HG03520 (cell line): ENCODE measurements at regions not wholly inside any gene's neighbourhood (a gene's known extent, or its start where the extent isn't known, plus 50 kb on each side); places are given as distances from the start of the nearest gene placed in this dataset.
A peak's percentile ranks its signal among the peaks of the same experiment; 100 is the strongest.
"Not testable (repeated sequence)": the region's sequence is repeated elsewhere in the genome, so short reads cannot be mapped to it uniquely, and the experiment has no call there.

Source experiments
- ATAC-seq: cut with Tn5 transposase; IDR thresholded peaks from one replicate; pipeline ENCODE4 v1.9.1; 2021; ENCODE audit warnings: mild to moderate bottlenecking, moderate library complexity; ENCODE audit not compliant: unreplicated experiment

DNA sequence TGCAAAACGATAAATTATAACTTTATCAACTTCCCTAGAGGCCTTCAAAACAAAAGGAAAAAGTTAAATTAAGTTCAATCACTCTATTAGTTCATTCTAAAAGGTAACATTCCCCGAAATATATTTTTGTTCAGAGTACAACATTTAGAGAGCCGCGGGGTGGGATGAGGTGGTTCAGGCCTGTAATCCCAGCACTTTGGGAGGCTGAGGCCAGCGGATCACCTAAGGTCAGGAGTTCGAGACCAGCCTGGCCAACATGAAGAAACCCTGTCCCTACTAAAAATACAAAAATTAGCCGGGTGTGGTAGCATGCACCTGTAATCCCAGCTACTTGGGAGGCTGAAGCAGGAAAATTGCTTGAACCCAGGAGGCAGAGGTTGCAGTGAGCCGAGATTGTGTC lies 60.9 kb upstream of the ZNF217 start:
- ATAC-seq: not testable (repeated sequence)

DNA sequence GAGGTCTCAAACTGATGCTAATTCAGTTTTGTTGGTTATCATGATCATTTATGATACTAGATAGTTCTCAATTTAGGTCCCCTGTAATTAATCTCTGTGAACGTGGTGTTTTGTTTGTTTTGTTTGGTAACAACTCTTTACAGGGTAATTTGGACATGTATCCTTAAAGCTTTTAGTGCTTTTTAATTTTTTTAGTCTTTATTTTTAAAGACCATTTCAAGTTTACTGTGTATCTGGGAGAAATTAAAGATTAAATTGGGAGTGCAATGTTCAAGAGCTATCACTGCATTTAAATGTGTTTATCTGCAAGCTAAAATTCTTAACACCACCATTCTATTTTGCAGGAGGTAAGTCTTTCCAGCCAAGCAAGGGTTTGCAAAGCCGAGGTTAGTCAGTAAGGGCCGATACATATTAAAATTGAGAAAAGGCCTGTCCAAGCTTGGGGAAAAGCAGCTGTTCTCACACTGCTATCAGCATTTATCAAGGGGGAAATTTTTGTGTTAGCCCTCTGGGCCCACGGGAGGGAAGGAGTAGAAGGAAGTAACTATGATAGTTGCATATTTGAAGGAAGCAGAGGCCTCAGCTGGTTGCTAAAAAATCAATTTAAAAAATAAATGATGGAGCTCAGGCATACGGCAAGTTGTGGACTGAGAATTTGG lies 59.3 kb upstream of the ZNF217 start:
- ATAC-seq: peak; percentile 9

DNA sequence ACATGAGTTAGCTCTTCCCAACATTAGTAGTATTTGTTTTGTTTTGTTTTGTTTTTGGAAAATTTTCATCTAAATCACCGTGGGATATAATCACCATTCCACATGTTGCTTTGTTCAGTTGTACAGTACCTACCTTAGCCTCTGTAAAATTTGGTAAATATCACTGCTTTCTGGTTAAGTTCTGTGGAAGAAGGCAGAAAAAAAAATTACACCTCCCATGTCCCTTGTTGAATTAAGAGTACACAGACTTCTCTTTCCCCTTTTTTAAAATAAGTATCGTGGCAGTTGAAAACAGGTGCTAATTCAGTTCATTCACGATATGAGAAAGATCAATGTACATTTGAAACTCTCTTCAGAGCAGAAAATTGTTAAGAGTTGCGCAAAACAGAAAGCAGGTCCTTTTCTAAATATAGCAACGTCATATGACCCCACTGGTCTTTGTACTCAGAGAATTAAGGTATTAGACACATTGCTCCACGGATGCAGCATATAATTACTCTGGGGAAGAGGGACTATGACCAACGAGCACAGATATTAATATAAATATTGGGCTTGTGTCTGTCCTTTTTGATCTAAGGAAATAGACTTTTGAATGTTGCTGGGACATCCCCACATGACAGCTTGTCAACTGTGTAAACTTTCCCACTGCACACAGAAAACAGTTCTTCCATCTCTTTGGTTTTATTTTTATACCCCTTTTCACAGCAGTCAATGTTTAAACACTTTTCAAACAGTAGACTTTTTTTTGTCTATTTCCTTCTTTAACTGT lies 58.6 kb upstream of the ZNF217 start:
- peak; percentile 64 for ATAC-seq

DNA sequence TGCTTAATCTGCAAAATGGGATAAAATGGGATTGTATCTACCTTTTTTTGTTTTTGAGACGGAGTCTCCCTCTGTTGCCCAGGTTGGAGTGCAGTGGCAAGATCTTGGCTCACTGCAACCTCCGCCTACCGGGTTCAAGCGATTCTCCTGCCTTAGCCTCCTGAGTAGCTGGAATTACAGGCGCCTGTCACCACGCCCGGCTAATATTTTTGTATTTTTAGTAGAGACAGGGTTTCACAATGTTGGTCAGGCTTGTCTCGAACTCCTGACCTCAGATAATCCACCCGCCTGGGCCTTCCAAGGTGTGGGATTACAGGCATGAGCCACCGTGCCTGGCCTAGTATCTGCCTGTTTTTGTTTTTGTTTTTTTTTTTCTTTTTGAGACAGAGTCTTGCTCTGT lies 55.9 kb upstream of the ZNF217 start:
- not testable (repeated sequence) for ATAC-seq

DNA sequence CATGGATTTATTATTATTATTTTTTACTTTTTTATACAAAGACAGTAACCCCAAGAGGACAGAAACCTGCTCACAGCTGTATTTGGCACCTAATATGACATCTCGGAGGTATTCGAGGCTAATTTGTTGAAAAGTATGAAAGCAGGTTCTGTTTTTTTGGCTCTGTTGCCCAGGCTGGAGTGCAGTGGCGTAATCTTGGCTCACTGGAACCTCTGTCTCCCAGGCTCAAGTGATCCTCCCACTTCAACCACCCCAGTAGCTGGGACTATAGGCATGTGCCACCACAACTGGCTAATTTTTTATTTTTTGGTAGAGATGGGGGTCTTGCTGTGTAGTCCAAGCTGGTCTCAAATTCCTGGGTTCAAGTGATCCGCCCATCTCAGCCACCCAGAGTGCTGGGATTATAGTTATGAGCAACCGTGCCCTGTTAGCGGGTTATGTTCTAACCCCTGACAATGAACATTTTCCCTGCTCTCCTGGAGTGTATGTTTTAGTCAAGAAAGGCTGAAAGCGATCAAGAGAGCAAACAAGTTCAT lies 53.7 kb upstream of the ZNF217 start:
- no peak for ATAC-seq

DNA sequence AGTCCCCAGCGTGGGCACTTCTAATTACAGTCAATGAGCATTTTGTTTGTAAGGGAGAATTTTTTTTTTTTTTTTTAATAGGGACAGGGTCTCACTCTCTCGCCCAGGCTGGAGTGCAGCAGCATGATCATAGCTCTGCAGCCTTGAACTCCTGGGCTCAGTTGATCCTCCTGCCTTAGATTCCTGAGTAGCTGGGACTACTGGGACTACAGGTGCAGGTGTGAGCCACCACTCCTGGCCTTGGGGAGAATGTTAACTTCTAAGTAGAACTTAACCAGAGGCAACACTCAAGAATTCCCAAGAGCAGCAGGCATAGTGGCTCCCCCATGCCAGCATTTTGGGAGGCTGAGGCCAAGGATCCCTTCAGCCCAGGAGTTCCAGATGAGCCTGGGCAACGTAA lies 52.9 kb upstream of the ZNF217 start:
- no peak for ATAC-seq

DNA sequence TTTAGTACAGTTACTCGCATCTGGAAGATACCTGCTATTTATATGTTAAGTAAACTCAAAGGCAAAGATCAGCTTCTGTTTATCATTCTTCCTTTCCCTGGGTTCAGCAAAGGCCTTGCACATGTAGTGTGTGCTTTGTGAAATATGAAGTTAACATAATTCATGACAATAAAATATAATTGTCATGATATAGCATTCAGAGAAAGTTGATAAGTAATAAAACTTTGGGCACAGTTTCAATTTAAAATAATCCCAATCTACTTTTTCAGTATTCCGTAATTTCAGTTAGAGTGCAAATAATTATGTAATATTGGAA lies 51.9 kb upstream of the ZNF217 start:
- no peak for ATAC-seq

DNA sequence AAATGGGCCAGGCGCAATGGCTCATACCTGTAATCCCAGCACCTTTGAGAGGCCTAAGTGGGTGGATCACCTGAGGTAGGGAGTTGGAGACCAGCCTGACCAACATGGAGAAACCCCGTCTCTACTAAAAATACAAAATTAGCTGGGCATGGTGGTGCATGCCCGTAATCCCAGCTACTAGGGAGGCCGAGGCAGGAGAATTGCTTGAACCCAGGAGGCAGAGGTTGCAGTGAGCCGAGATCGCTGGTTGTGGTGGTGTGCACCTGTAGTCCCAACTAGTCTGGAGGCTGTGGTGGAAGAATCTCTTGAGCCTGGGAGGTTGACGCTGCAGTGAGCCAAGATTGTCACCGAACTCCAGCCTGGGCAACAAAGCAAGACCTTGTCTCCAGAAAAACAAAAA lies 50.5 kb upstream of the ZNF217 start:
- not testable (repeated sequence) for ATAC-seq
